Stomach (tissue), 4 donors: ENCODE measurements at regions not wholly inside any gene's neighbourhood (a gene's known extent, or its start where the extent isn't known, plus 50 kb on each side); places are given as distances from the start of the nearest gene placed in this dataset.

Source experiments
- EP300 ChIP-seq: sonication (generic); formaldehyde crosslinking; IDR thresholded peaks from one replicate; pipeline ENCODE4 v1.6.1; 2017; ENCODE audit warnings: antibody characterized with exemption
- POLR2A ChIP-seq, 4 donors: fragments of 450-650 bp; IDR thresholded peaks; one replicate each; pipeline ENCODE4 v1.6.1; 2016; ENCODE audit warnings: antibody characterized with exemption in 4 of 4, control low read depth in 2 of 4, mild to moderate bottlenecking in 1 of 4, moderate library complexity in 1 of 4
- TF ChIP-seq, protein P1 (sequence below), 7 experiments: fragments of 450-650 bp in 4 of 7; fragments of 200-600 bp in 3 of 7; sonication (generic) in 3 of 7; IDR thresholded peaks; one replicate each; pipeline ENCODE4 v1.5.1; 2016 to 2019; ENCODE audit warnings: antibody characterized with exemption in 7 of 7, control low read depth in 2 of 7, mild to moderate bottlenecking in 1 of 7

- TF ChIP-seq, protein P1, sequence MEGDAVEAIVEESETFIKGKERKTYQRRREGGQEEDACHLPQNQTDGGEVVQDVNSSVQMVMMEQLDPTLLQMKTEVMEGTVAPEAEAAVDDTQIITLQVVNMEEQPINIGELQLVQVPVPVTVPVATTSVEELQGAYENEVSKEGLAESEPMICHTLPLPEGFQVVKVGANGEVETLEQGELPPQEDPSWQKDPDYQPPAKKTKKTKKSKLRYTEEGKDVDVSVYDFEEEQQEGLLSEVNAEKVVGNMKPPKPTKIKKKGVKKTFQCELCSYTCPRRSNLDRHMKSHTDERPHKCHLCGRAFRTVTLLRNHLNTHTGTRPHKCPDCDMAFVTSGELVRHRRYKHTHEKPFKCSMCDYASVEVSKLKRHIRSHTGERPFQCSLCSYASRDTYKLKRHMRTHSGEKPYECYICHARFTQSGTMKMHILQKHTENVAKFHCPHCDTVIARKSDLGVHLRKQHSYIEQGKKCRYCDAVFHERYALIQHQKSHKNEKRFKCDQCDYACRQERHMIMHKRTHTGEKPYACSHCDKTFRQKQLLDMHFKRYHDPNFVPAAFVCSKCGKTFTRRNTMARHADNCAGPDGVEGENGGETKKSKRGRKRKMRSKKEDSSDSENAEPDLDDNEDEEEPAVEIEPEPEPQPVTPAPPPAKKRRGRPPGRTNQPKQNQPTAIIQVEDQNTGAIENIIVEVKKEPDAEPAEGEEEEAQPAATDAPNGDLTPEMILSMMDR (IDR thresholded peaks at IDR 0.05): no peak
- TF ChIP-seq EP300 (no peak), POLR2A (IDR thresholded peaks at IDR 0.05) (no peak)
Observed at GRCh38 chr20:11170565-11170964, 496.8 kb upstream of the JAG1 start.
